HepG2 (cell line): ENCODE measurements at regions not wholly inside any gene's neighbourhood (a gene's known extent, or its start where the extent isn't known, plus 50 kb on each side); places are given as distances from the start of the nearest gene placed in this dataset.

Experiments
- ATAC-seq: fragments of 200-7000 bp; cut with Tn5 transposase; 3 replicates; pipeline ENCODE4 v1.9.1; 2020; ENCODE audit warnings: mild to moderate bottlenecking, moderate library complexity
- BruUV-seq: library from RNA; stranded (reverse); fragments of 400-500 nt; replicated peaks from 2 replicates; lab custom pipeline; 2021; lab: Mats Ljungman, UMichigan
- CTCF ChIA-PET: fragments of 300-600 bp; formaldehyde crosslinking; extraction: SDS; loops from one replicate; lab custom pipeline; 2021; ENCODE audit warnings: low total read pairs, inconsistent platforms, low intra/inter-chr PET ratio; lab: Yijun Ruan, JAX
- POLR2A ChIA-PET: fragments of 350-600 bp; sonication (Branson Sonifier 250); formaldehyde crosslinking; loops from one replicate; lab custom pipeline; 2020; ENCODE audit warnings: antibody characterized with exemption, inconsistent platforms; lab: Yijun Ruan, JAX
- DNase-seq: peaks from one replicate; pipeline ENCODE4 v3.0.0-alpha.2; 2015; ENCODE audit warnings: low spot score
- FAIRE-seq: peaks from 3 replicates; lab custom pipeline; 2011; peaks lifted over from hg19 to GRCh38; lab: Jason Lieb, UNC
- H2AFZ ChIP-seq: one replicate; pipeline ENCODE4 v1.6.1; 2011; ENCODE audit warnings: low read length, inconsistent platforms
- H3K27ac ChIP-seq: fragments of 300-600 bp; 3 replicates; pipeline ENCODE4 v1.8.0; 2011; ENCODE audit warnings: mixed run types, mild to moderate bottlenecking, mixed read lengths, low read length, inconsistent platforms; ENCODE audit not compliant: insufficient read depth; ENCODE audit errors: extremely low read length
- H3K27me3 ChIP-seq, 2 experiments: fragments of 200-600 bp in 1 of 2; 2 replicates in 1 of 2; 3 replicates in 1 of 2; pipeline versions ENCODE4 v1.6.0 to v1.8.0; 2011; ENCODE audit warnings: low read length in 2 of 2, mild to moderate bottlenecking in 2 of 2, moderate library complexity in 2 of 2, inconsistent platforms in 1 of 2; ENCODE audit not compliant: insufficient read depth in 2 of 2, control insufficient read depth in 1 of 2
- H3K36me3 ChIP-seq, 2 experiments: fragments of 200-600 bp in 1 of 2; replicated peaks in 1 of 2; 2 replicates in 1 of 2; 3 replicates in 1 of 2; pipeline versions ENCODE4 v1.5.1 to v1.8.0; 2011; ENCODE audit warnings: low read length in 2 of 2, inconsistent platforms in 1 of 2; ENCODE audit not compliant: insufficient read depth in 2 of 2, control insufficient read depth in 1 of 2
- H3K4me1 ChIP-seq: 2 replicates; pipeline ENCODE4 v1.5.1; 2012; ENCODE audit warnings: low read length, inconsistent platforms; ENCODE audit not compliant: insufficient read depth
- H3K4me2 ChIP-seq: 2 replicates; pipeline ENCODE4 v1.6.0; 2011; ENCODE audit warnings: low read depth, low read length, inconsistent platforms
- H3K4me3 ChIP-seq, 3 experiments: fragments of 200-600 bp in 1 of 3; sonication (generic), shearing (Covaris generic) in 1 of 3; replicated peaks in 1 of 3; 2 replicates each; pipeline ENCODE4 v1.5.1; 2011 to 2016; ENCODE audit warnings: low read length in 3 of 3, inconsistent platforms in 2 of 3, low read depth in 2 of 3, mild to moderate bottlenecking in 2 of 3, control low read depth in 1 of 3, mixed read lengths in 1 of 3; ENCODE audit not compliant: insufficient read depth in 1 of 3
- H3K79me2 ChIP-seq: one replicate; pipeline ENCODE4 v1.6.1; 2011; ENCODE audit warnings: low read length, inconsistent platforms; ENCODE audit not compliant: insufficient read depth
- H3K9ac ChIP-seq: 2 replicates; pipeline ENCODE4 v1.6.0; 2011; ENCODE audit warnings: mild to moderate bottlenecking, low read depth, low read length, inconsistent platforms; ENCODE audit not compliant: insufficient read depth
- H3K9me3 ChIP-seq: 2 replicates; pipeline ENCODE4 v1.5.1; 2012; ENCODE audit warnings: mild to moderate bottlenecking, low read length
- H4K20me1 ChIP-seq: 2 replicates; pipeline ENCODE4 v1.6.0; 2011; ENCODE audit warnings: inconsistent platforms, mild to moderate bottlenecking, low read length, moderate library complexity; ENCODE audit not compliant: insufficient read depth
- CTCF ChIP-seq: sonication (generic); formaldehyde crosslinking; IDR thresholded peaks from 2 replicates; pipeline ENCODE4 v1.5.0; 2020; ENCODE audit warnings: mild to moderate bottlenecking, missing genetic modification reagents, moderate library complexity
- JARID2 ChIP-seq: sonication (generic); formaldehyde crosslinking; IDR thresholded peaks from 2 replicates; pipeline ENCODE4 v1.8.1; 2023; ENCODE audit warnings: missing genetic modification reagents, inconsistent platforms; ENCODE audit not compliant: insufficient replicate concordance
- MLLT10 ChIP-seq: sonication (generic); formaldehyde crosslinking; IDR thresholded peaks from 2 replicates; pipeline ENCODE4 v1.4.0; 2020; ENCODE audit warnings: missing genetic modification reagents
- RAD21 ChIP-seq: fragments of 450-650 bp; formaldehyde crosslinking; IDR thresholded peaks from 2 replicates; pipeline ENCODE4 v1.5.0; 2020; ENCODE audit warnings: mild to moderate bottlenecking
- REL ChIP-seq: sonication (generic); formaldehyde crosslinking; conservative IDR thresholded peaks from 2 replicates; pipeline ENCODE4 v1.8.0; 2022; ENCODE audit warnings: mild to moderate bottlenecking, missing genetic modification reagents, moderate library complexity
- SMC3 ChIP-seq: IDR thresholded peaks from 2 replicates; pipeline ENCODE4 v1.6.1; 2011; ENCODE audit warnings: low read length, improper control_type of control experiment
- SMYD3 ChIP-seq: sonication (generic); formaldehyde crosslinking; IDR thresholded peaks from 2 replicates; pipeline ENCODE4 v1.8.1; 2023; ENCODE audit warnings: mild to moderate bottlenecking, missing genetic modification reagents
- STAG1 ChIP-seq: sonication (generic); formaldehyde crosslinking; IDR thresholded peaks from 2 replicates; pipeline ENCODE4 v1.4.0; 2020; ENCODE audit warnings: missing genetic modification reagents
- U2AF2 ChIP-seq: fragments of 200-400 bp; formaldehyde crosslinking; IDR thresholded peaks from 2 replicates; pipeline ENCODE4 v1.6.1; 2017; ENCODE audit warnings: low read depth, mild to moderate bottlenecking, low read length
- ZNF263 ChIP-seq: sonication (generic); formaldehyde crosslinking; IDR thresholded peaks from 2 replicates; pipeline ENCODE4 v1.4.0; 2020; ENCODE audit warnings: missing genetic modification reagents
- ZNF672 ChIP-seq: sonication (generic); formaldehyde crosslinking; IDR thresholded peaks from 2 replicates; pipeline ENCODE4 v1.8.1; 2022; ENCODE audit warnings: missing genetic modification reagents
- ZSCAN30 ChIP-seq: sonication (generic); formaldehyde crosslinking; IDR thresholded peaks from 2 replicates; pipeline ENCODE4 v1.5.0; 2020; ENCODE audit warnings: mild to moderate bottlenecking, missing genetic modification reagents
- WGBS: methylation state at CpG from one replicate; pipeline ENCODE4 v1.1.6; 2017; ENCODE audit warnings: low lambda C conversion rate; 5-methylcytosine and 5-hydroxymethylcytosine counted together
- in situ Hi-C: cut with HindIII; loops from 2 replicates; pipeline ENCODE4 v1.10.0; 2017; ENCODE audit warnings: low pct_unique_long_range_greater_than_20kb; ENCODE audit not compliant: extremely low pct_ligation_motif_present
- intact Hi-C: fragments of 100-400 bp; cut with micrococcal nuclease; formaldehyde crosslinking; loops from one replicate; pipeline ENCODE4 v1.10.0; 2022; ENCODE audit not compliant: unreplicated experiment

GRCh38 chr4:138522366-138522765 lies 280.2 kb upstream of the SLC7A11 start:
- Histone ChIP-seq H3K27me3 (no peaks in the 10 kb centered on the region), H3K9ac (no peak overlapping the region), H3K9me3 (no peaks in the 10 kb centered on the region; the same call in 1 of the 2 replicates), H3K79me2 (no peaks in the 10 kb centered on the region)
- DNase-seq (peak; percentile 3), FAIRE-seq (peak; percentile 15)
- no TSS peak for BruUV-seq
- intact Hi-C loops = loop anchor here (1.0 kb wide), 1 partner anchor 487 kb away; no protein-coding TSS in a partner anchor
- TF ChIP-seq CTCF (CRISPR knock-in tag) (peak; percentile 59), U2AF2 (no peak), ZSCAN30 (CRISPR knock-in tag) (no peak), RAD21 (CRISPR knock-in tag) (0 out of 2 replicates have a peak, but pooled peaks have one; percentile 19), SMC3 (peak; percentile 70), STAG1 (peak; percentile 69)
- TF ChIP-seq, all 625 proteins: peak for 4
- Histone ChIP-seq H2AFZ (no peak overlapping the region), H3K4me2 (no peak overlapping the region), H3K4me1 (no peaks in the 10 kb centered on the region), H3K27ac (no peak overlapping the region), H3K36me3 (no peaks in the 10 kb centered on the region), H4K20me1 (no peaks in the 10 kb centered on the region), H3K4me3 (no peak overlapping the region)
- ChIA-PET CTCF (interaction anchor here (1.4 kb wide), 1 partner anchor 486 kb away, joined by 7 read pairs; no protein-coding TSS in a partner anchor), POLR2A (no interaction called here)
- whole genome bisulfite sequencing = 14% methylated on average over 1 of the region's 1 CpG
- ATAC-seq = peak; percentile 90
- in situ Hi-C loops = loop anchor here (25.0 kb wide), 1 partner anchor 485 kb away; no protein-coding TSS in a partner anchor

DNA sequence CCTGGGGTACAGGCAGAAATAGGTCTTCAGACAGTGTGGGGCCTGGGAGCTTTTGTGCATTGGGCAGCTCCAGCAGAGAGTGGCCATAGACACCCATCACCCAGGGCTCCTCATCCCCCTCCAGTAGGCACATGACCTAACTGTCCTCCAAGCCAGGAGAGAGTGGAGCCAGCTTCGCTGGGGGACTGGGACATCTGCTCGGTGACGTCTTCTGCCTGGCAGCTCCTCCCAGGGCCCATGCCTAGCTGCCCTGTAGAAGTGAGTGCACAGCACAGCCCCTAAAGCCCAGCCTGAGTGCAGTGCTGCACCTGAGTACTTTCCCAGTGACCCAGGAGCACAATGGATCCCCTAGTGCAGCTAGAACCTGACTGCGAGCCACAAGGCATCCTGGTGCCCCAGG lies 279.7 kb upstream of the SLC7A11 start:
- POLR2A ChIA-PET = no interaction called here
- Histone ChIP-seq H3K36me3 (no peaks in the 10 kb centered on the region), H3K27ac (no peak overlapping the region), H2AFZ (no peak overlapping the region), H3K4me1 (no peaks in the 10 kb centered on the region), H3K79me2 (no peaks in the 10 kb centered on the region), H3K27me3 (no peaks in the 10 kb centered on the region), H3K4me3 (no peak overlapping the region), H3K4me2 (no peak overlapping the region), H4K20me1 (no peaks in the 10 kb centered on the region), H3K9me3 (no peaks in the 10 kb centered on the region; the same call in 1 of the 2 replicates), H3K9ac (no peak overlapping the region)
- no peak for FAIRE-seq
- BruUV-seq = no TSS peak
- CTCF ChIA-PET = interaction anchor here (1.2 to 1.4 kb wide), 2 partner anchors 486 kb away, joined by 4 to 7 read pairs; no protein-coding TSS in a partner anchor
- no peak for DNase-seq
- no peak for ATAC-seq
- 0% methylated on average over 1 of the region's 4 CpGs for WGBS
- in situ Hi-C loops (loop anchor here (25.0 kb wide), 1 partner anchor 485 kb away; no protein-coding TSS in a partner anchor), intact Hi-C loops (loop anchor here (1.0 kb wide), 1 partner anchor 487 kb away; no protein-coding TSS in a partner anchor)
- TF ChIP-seq SMYD3 (no peak), JARID2 (CRISPR knock-in tag) (no peak), MLLT10 (CRISPR knock-in tag) (no peak), ZNF263 (CRISPR knock-in tag) (no peak), ZNF672 (CRISPR knock-in tag) (no peak), REL (CRISPR knock-in tag) (no peak)
